Activated CD4-positive, alpha-beta T cell treated with anti-CD3 and anti-CD28 coated beads, Interleukin-2, amount 50 U/mL, for 24 hours (primary cell): ENCODE measurements at regions not wholly inside any gene's neighbourhood (a gene's known extent, or its start where the extent isn't known, plus 50 kb on each side); places are given as distances from the start of the nearest gene placed in this dataset.
"Not testable (repeated sequence)": the region's sequence is repeated elsewhere in the genome, so short reads cannot be mapped to it uniquely, and the experiment has no call there.

Experiments
- DNase-seq, 2 donors: peaks; one replicate each; pipeline ENCODE4 v3.0.0-alpha.2; 2020; ENCODE audit warnings: low read depth in 1 of 2, low spot score in 1 of 2

DNA sequence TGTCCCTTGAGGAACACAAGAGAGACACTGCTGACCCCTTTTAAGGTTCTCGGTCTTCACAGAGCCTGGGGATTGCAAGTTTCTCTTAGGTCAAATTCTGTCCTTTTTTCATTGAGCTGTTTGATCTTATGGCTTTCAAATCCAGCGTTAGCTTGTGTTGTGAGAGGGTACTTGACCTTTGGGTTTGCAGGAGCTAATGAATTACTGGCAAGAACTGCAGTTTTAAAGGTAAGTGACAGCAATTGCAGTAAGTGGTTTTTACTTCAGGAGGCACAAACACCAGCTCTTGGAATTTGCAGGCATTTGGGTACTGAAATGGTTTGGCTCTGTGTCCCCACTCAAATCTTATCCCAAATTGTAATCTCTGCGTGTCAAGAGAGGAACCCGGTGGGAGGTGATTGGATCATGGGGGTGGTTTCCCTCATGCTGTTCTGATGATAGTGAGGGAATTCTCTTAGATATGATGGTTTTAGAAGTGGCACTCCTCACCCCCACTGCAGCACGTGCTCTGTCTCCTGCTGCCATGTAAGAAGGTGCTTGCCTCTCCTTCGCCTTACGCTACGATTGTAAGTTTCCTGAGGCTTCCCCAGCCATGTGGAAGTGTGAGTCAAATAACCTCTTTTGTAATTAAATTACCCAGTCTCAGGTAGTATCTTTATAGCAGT is 134.5 kb upstream of the LYPLAL1 start:
- DNase-seq: no peak

DNA sequence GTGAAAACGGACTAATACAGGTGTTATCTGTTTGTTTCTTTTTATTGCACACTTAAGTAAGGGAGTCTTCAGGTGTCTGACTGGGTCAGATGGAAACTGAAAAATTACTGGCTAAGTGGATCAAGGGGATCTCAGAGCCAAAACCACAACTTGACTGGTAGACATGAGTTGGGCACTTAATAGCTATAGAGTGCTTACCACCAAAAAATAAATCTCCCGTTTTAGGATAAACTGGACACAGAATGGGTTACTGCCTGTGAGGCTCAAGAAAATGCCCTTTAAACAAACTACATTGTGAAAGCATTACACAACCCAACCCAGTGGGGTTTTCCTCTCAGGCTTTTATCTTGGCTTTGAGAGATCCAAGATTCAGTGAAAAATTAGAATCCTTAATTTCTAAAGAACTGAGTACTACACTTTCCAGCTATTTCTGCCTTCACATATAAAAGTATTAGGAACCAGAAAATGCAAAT is 134.0 kb upstream of the LYPLAL1 start:
- no peak for DNase-seq

DNA sequence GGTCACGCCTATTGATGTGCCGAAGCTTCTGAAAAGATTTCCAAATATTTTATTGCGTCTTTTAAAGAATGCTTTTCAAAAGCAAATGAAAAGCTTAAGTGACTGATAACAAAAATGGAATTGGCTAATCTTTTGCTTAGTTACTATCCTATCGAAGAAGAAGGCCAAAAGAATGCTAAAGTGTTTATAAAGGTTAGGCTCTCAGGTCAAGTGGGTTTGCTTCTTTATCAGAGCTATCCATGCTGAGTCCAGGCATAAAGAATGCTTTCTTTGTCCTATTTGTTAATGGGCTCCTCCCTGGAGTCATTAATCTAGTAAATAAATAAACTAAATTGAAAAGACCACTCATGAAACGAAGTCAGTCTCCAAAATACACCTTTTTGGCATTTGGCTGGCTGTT is 133.4 kb upstream of the LYPLAL1 start:
- no peak for DNase-seq

DNA sequence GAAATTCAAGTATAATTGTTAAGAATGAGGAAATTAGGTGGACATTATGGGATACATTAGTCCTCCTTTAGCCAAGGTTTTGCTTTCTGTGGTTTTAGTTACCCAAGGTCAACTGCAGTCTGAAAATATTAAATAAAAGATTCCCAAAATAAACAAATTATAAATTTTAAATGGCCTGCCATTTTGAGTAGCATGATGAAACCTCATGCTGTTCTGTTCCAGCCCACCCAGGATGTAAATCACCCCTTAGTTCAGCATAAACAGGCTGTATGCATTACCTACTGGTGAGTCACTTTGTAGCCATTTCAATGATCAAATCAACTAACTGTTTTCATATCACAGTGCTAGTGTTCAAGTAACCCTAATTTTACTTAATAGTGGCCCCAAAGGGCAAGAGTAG is 132.5 kb upstream of the LYPLAL1 start:
- no peak for DNase-seq

DNA sequence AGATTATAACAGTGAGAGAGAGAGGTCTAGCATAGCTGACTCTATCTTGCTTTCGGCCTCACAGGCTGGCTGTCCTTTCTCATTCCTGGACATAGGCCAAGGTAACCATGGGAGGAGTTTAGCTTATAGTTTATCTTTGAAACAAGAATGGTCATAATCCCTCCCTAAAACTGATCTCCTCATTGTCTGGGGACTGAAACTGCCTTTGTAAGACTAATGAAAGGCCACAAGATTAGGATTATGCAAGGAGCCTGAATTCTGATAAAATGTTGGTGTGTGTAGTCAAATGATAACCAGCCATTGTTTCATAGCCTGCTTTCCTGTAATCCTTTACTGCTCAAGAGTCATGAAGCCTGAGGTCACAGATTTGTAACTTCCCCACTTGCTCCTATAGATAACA is 131.9 kb upstream of the LYPLAL1 start:
- no peak for DNase-seq

DNA sequence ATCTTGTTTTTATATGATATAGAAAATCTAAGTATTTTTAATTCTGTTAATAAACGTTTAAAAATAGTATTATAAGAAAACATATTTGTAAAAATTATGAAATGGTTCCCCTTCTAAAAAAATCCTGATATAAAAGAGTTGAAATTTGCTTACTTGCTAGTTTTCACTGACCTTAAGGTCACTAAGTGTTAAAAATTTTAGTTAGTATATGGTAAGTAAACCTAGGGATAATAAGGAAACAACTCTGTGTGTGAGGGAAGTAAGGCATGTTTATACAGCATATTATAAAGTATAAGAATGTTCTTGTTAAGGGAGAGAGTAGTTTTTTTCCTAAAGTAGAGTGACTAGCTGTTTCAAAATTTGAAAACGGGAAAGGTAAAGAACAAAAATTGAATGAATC is 130.9 kb upstream of the LYPLAL1 start:
- no peak for DNase-seq

DNA sequence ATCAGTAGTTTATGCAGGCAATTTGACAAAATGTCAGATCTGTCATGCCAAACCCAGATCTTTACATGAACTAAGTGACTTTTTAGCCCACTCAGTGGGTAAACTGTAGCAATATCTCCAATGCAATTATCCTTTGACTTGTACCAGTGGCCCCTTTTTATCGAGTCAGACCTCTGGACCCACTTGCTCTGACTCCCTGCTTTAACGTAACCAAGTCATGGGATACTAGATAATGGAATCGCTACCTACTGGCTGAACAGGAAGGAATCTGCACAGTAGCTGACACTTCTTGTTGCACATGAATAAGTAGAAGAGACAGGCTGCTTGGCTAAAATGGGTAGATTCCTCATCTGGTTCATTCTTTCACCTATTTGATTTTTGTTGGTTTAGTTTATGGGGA is 128.4 kb upstream of the LYPLAL1 start:
- DNase-seq: no peak

DNA sequence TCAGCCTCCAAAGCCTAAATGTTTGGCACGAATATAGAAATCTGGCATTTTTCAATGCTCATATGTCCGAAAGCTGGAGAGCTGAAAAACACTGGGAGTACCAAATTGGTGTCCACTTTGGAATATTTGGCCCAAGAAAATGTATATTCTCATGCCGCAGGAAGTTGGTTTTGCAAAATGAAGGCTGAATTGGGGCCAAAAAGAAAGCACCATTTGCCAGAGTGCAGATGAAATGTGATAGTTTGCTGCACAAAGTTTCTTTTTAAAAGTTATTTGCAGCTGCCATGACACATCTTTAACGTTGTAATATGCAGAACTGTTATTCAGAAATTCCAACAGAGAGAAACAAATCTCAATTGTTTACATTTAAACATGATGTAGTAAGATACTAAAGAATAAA is 124.2 kb upstream of the LYPLAL1 start:
- no peak for DNase-seq

DNA sequence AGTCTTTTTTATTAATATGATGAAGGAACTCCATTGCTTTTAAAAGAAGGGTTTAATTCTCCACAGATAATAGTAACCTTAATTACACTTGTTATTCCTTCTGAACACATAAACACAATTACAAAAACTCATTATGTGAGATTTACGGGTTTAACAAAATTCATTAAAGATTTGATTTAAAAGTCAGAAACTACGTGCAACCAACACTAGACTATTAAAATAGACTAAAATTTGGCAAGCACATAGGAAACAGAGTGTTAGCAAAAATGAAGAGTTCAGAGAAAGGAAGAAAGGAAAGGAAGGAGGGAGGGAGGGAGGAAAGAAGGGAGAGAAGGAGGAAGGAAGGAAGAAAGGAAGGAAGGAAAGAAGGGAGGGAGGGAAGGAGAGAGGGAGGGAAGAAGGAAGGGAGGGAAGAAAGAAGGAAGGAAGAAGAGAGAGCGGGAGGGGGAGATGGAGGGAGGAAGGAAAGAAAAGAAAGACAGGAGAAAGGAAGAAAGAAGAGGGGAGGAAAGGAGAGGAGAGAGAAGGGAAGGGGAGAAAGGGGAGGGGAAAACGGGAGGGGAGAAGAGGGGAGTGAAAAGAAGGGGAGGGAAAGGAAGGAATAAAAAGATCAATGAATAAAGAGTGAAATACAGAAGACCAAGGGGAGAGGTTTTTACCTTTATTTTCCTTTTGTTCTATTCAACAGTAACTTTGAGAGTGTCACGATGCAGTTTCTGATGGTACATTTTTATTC is 123.4 kb upstream of the LYPLAL1 start:
- no peak for DNase-seq

DNA sequence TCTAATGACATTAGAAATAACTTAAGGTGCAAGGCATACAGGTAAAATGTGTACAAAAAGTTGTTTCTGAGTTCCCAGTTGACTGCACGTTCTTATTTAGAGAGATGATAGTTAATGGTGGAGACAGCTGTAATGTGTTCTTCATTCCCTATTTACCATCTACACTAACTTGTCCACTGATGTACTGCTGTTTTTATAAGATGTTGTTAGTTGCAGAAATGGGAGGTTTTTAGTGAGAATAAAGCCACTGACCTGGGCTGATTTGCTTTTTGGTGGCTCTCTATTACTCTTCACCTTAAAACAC is 122.9 kb upstream of the LYPLAL1 start:
- DNase-seq: no peak

DNA sequence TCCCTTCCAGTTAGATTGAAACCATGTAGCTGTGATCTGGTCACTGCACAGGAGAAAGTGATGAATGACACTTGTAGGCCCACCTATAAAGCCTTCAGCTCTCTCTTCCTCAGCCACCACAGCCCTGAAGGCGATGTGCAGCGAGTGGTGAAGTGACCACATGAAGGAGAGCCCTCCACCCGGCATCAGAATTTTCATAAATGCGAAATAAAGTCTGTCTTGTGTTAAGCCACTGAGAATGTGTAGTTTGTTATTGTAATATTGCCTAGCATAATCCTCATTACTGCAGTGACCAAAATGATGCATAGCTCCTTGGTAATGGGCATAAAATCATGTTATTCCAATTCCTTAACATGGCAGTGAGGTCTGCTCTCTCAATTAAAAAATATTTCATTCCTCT is 122.1 kb upstream of the LYPLAL1 start:
- DNase-seq: no peak

DNA sequence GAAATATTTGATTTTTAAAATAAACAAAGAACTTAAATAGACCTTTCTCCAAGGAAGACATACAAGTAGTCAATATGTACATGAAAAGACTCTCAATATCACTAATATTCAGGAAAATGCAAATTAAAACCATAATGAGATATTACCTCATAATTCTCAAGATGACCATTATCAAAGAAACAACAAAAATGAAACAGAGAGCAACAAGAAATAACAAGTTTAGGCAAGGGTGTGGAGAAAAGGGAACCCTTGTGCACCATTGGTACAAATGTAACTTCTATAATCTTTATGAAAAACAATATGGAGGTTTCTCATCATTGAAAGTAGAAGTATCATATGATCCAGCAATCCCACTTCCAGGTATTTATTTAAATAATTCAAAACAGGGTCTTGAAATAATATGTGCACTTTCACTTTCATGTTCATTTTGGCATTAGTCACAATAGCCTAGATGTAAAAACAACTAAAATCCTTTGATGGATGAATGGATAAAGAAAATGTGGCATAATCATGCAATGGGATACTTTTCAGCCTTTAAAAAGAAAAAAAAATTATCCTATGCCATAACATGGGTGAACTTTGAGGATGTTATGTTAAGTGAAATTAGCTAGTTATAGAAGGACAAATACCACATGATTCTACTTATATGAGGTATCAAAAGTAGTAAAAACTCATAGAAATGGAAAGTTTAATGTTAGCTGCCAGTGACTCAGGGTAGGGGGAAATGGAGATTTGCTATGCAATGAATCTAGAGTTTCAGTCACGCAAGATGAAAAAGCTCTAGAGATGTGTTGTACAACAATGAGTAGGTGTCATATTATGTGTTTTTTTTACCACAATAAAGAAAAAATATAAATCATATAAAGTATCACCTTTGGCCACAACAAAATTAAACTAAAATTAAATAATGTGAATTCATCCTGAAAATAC is 114.5 kb upstream of the LYPLAL1 start:
- peak in 1 of 2 donors; percentile 2 for DNase-seq

DNA sequence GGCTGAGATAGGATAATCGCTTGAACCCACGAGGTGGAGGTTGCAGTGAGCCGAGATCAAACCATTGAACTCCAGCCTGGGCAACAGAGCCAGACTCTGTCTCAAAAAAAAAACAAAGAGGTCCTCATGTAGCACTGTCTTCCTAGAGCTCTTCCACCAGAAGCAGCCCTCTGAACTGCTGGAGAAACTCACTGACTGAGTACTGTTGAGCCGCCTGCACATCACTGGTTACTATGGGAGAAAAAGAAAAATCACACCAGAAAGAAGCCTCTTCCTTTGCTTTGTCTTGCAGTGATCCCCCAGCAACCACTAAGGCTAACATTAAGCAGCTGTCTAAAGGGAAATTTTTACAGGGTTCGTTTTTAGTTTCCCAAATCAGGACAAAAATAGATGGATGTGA is 112.9 kb upstream of the LYPLAL1 start:
- DNase-seq: no peak

DNA sequence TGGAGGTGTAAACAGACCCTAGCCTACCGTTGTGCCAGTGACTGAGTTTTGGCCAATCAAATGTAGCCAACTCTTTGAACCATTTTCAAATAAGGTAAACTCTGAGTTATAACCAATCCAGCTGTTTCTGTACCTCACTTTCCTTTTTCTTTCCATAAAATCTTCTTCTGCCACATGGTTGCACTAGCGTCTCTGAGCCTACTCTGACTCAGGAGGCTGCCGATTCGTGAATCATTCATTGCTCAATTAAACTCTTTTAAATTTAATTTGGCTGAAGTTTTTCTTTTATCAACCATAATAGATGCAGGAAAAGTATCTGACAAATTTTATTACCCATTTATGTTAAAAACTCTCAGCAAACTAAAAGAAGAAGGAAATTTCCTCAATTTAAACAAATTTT is 111.5 kb upstream of the LYPLAL1 start:
- no peak for DNase-seq

DNA sequence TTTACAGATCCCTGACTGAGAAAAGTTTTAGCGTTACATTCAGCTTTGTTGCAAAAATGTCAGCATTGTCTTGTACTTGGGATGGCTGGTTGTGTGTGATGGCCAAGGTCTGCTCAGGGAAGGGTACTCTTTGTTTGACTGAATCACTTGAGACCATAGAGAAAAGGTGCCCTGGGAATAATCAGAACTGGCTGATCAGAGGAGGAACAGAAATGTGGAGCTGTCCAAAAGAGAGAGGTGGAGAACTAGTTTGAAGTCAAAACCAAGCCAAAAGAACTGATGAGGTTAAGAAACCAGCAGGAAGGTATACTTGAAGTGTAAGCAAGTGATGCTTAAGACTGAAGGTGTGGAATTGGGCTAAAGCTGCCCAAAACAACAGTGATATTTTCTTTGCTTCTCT is 107.6 kb upstream of the LYPLAL1 start:
- no peak for DNase-seq

DNA sequence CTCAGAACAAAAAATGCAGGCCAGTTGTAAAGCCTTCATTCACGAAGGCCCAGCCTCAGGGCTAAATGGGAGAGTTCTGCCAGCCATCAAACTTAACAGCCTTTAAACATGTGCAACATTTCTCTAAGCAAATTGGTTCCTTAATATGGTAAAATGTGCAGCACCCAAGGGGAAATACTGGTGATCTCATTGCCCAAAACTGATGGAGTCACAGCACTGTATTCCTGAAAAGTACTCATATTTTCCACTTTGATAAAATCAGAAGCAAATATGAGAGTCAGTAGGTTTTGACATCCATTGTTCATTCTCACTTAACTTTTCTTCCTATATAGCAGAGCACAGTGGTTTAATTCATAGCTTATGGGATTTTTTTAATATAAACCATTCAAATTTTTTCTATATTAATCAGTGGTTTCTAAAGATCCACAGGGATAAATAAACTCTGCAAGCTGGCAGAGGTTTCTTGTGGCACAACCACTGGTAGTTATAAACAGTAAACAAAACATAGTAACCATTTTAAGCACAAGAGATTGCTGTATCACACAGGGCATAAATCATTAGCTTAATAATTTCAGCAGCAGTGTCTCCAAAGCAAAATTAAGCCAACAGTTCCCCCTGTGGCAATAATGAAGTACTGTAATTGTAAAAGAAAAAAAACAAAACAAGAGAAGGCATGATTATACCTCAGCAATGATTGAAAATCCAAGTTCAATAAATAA is 106.9 kb upstream of the LYPLAL1 start:
- no peak for DNase-seq

DNA sequence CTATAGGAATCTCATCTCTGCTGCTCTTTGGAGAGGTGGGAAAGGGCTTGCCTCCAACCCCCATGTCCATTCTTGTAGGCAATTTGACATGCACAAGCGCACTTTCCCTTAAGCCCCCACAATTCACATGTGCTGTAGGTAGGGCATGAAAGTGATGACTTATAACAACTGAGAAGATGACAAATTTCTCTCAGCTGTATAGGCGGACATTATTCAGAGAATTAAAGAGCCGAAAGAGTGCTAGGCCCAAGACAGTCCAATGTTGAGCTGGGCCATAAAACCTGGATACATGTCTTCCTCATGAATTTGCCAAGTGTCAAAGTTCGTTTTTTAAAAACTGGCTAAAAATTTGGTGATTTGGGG is 106.3 kb upstream of the LYPLAL1 start:
- no peak for DNase-seq

DNA sequence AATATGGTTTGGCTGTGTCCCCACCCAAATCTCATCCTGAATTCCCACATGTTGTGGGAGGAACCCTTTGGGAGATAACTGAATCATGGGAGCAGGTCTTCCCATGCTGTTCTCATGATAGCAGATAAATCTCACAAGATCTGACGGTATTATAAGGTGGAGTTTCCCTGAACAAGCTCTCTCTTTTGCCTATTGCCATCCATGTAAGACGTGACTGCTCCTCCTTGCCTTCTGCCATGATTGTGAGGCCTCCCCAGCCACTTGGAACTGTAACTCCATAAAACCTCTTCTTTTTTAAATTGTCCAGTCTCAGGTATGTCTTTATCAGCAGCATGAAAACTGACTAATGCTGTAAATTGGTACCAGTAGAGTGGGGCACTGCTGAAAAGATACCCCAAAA is 103.3 kb upstream of the LYPLAL1 start:
- not testable (repeated sequence) for DNase-seq

DNA sequence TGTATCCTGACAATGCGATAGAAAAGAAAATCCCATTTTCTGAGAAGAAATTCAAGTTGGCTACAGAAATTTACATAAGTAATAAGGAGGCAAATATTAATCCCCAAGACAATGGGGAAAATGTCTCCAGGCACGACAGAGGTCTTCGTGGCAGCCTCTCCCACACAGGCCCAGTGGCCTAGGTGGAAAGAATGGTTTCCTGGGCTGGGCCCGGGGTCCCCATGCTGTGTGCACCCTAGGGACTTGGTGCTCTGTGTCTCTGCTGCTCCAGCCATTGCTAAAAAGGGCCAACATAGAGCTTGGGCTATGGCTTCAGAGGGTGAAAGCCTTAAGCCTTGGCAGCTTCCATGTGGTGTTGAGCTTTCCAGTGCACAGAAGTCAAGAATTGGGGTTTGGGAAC is 102.5 kb upstream of the LYPLAL1 start:
- no peak for DNase-seq

DNA sequence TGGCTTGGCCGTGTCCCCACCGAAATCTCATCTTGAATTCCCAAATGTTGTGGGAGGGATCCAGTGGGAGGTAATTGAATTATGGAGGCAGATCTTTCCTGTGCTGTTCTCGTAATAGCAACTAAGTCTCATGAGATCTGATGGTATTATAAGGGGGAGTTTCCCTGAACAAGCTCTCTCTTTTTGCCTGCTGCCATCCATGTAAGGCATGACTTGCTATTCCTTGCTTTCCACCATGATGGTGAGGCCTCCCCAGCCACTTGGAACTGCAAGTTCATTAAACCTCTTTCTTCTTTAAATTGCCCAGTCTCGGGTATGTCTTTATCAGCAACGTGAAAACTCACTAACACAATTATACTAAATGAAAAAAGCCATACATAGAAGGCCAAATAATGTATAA is 101.3 kb upstream of the LYPLAL1 start:
- no peak for DNase-seq

DNA sequence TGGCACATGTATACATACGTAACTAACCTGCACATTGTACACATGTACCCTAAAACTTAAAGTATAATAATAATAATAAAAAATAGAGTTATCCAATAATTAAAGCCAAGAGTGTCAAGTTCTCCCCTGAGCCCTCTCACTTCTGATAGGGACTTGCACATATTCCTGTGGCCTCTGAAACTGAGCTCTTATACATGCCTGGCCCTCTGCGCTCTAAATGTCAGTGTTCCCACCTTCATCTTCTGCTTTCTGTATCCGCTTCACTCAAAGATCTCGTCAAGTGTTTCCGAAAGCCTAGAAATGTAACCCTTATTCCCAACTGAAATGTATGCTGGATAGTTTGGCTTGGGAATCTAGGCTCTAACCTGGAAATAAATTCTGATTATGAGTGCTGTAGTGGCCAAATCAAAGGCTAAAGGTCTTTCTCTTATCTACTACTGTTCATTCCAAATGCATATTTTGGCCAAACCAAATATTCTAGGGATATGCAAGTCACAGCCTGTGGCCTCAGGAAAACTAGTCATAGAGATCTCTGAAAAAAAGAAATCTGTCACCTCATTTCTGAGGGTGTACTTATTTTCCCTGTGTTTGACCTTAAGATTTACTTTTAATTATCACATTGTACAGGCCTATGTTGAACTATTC is 99.5 kb upstream of the LYPLAL1 start:
- no peak for DNase-seq
